Nephron (organoid): ENCODE measurements at regions not wholly inside any gene's neighbourhood (a gene's known extent, or its start where the extent isn't known, plus 50 kb on each side); places are given as distances from the start of the nearest gene placed in this dataset.

Source experiments
- H3K27ac Mint-ChIP-seq, 3 experiments: 2 replicates each; pipeline ENCODE4 v1.8.0; 2020; ENCODE audit warnings: mixed read lengths in 3 of 3, mild to moderate bottlenecking in 2 of 3, moderate library complexity in 1 of 3
- H3K27me3 Mint-ChIP-seq: 2 replicates; pipeline ENCODE4 v1.8.0; 2021; ENCODE audit warnings: low read depth, mild to moderate bottlenecking, moderate library complexity, mixed read lengths
- H3K36me3 Mint-ChIP-seq: 2 replicates; pipeline ENCODE4 v1.8.0; 2020; ENCODE audit warnings: low read depth, mixed read lengths
- H3K4me1 Mint-ChIP-seq: 2 replicates; pipeline ENCODE4 v1.8.0; 2020; ENCODE audit warnings: mixed read lengths
- H3K4me3 Mint-ChIP-seq, 3 experiments: 2 replicates each; pipeline ENCODE4 v1.8.0; 2020; ENCODE audit warnings: mild to moderate bottlenecking in 3 of 3, mixed read lengths in 3 of 3, moderate library complexity in 2 of 3
- H3K9me3 Mint-ChIP-seq: 2 replicates; pipeline ENCODE4 v1.8.0; 2020; ENCODE audit warnings: mixed read lengths
- CTCF ChIP-seq, 3 experiments: fragments of 200-600 bp; sonication (generic); IDR thresholded peaks; one replicate each; pipeline ENCODE4 v1.5.0; 2021; ENCODE audit warnings: antibody characterized with exemption in 3 of 3; ENCODE audit not compliant: unreplicated experiment in 3 of 3

DNA sequence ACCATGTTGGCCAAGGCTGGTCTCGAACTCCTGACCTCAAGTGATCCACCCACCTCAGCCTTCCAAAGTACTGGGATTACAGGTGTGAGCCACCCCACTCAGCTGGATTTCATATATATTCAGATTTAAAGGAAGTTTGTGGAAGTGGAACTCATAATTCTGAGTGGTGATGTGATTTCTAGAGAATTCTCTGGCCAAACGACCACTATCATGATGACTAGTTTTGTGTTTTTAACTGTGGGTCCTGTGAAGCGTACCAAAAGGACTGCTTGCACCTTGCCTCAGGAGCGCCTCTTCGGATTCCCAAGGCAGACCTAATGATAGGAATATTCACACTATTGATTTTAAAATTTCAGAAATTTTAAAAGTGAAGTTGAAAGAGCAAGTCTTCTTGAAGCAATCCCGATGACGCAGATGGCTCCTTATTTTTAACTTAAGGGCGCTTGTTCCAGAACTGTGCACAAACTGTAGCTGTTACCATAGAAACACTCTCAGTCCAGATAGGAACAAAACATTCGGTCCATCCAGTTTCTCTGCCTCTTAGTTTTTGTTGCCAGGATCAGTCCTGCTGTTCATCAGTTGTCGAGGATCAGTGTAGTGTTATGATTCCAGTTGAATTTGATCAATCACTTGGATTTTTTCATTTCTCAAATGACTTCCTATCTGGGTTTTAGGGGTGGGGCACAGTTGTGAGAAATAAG lies 51.7 kb upstream of the CLCN4 start:
- Mint-ChIP-seq H3K4me1 (peaks cover 36% of the 10 kb centered on the region), H3K27me3 (no peaks in the 10 kb centered on the region), H3K9me3 (peaks cover 9% of the 10 kb centered on the region), H3K4me3 (no peak overlapping the region), H3K27ac (no peak overlapping the region), H3K36me3 (peaks cover 42% of the 10 kb centered on the region)
- TF ChIP-seq CTCF (IDR thresholded peaks at IDR 0.05; ENCODE audit: unreplicated experiment in 3 of 3), result no peak

- Mint-ChIP-seq H3K4me3 (no peak overlapping the region), H3K4me1 (peaks cover 48% of the 10 kb centered on the region)
- no peak for TF ChIP-seq CTCF (IDR thresholded peaks at IDR 0.05; ENCODE audit: unreplicated experiment in 3 of 3)
These were observed 50.0 kb upstream of the CLCN4 start for GRCh38 chrX:10106806-10107205.

More at GRCh38 chrX:10106806-10107205, 50.0 kb upstream of the CLCN4 start:
- Mint-ChIP-seq H3K36me3 (peaks cover 35% of the 10 kb centered on the region), H3K27me3 (peaks cover 5% of the 10 kb centered on the region), H3K9me3 (peaks cover 4% of the 10 kb centered on the region), H3K27ac (peak overlapping the region; percentile 67 to 81 (median 78))
